Mammary epithelial cell (primary cell): ENCODE measurements at regions not wholly inside any gene's neighbourhood (a gene's known extent, or its start where the extent isn't known, plus 50 kb on each side); places are given as distances from the start of the nearest gene placed in this dataset.

Source experiments
- EZH2 ChIP-seq: IDR thresholded peaks from 2 replicates; pipeline ENCODE4 v1.6.1; 2012; ENCODE audit warnings: low read length, inconsistent platforms, borderline replicate concordance
- TF ChIP-seq, protein P1 (sequence below), 2 donors: IDR thresholded peaks in 1 of 2; conservative IDR thresholded peaks in 1 of 2; 2 replicates each; pipeline ENCODE4 v1.5.1; 2011 to 2012; ENCODE audit warnings: inconsistent platforms in 2 of 2, low read length in 2 of 2, mild to moderate bottlenecking in 2 of 2, control low read depth in 1 of 2, low read depth in 1 of 2; ENCODE audit not compliant: insufficient read depth in 1 of 2; ENCODE audit errors: extremely low read depth in 1 of 2

GRCh38 chr22:22322792-22323191, 78.2 kb downstream of the VPREB1 start:
- TF ChIP-seq, protein P1, sequence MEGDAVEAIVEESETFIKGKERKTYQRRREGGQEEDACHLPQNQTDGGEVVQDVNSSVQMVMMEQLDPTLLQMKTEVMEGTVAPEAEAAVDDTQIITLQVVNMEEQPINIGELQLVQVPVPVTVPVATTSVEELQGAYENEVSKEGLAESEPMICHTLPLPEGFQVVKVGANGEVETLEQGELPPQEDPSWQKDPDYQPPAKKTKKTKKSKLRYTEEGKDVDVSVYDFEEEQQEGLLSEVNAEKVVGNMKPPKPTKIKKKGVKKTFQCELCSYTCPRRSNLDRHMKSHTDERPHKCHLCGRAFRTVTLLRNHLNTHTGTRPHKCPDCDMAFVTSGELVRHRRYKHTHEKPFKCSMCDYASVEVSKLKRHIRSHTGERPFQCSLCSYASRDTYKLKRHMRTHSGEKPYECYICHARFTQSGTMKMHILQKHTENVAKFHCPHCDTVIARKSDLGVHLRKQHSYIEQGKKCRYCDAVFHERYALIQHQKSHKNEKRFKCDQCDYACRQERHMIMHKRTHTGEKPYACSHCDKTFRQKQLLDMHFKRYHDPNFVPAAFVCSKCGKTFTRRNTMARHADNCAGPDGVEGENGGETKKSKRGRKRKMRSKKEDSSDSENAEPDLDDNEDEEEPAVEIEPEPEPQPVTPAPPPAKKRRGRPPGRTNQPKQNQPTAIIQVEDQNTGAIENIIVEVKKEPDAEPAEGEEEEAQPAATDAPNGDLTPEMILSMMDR (conservative IDR thresholded peaks at IDR 0.05 in 1 of 2, IDR thresholded peaks at IDR 0.05 in 1 of 2; ENCODE audit: extremely low read depth in 1 of 2, insufficient read depth in 1 of 2, low read depth in 1 of 2, low read length in 2 of 2) = no peak
- no peak for TF ChIP-seq EZH2
